Tibial nerve (tissue), 4 donors: ENCODE measurements at regions not wholly inside any gene's neighbourhood (a gene's known extent, or its start where the extent isn't known, plus 50 kb on each side); places are given as distances from the start of the nearest gene placed in this dataset.

Source experiments
- DNase-seq, 2 donors: peaks; one replicate each; pipeline ENCODE4 v3.0.0-alpha.2; 2019; ENCODE audit warnings: low spot score in 2 of 2
- H3K27ac ChIP-seq, 4 donors: fragments of 200-600 bp; sonication (generic) in 3 of 4; one replicate each; pipeline ENCODE4 v1.5.1; 2017 to 2019; ENCODE audit warnings: mild to moderate bottlenecking in 1 of 4
- H3K27me3 ChIP-seq, 2 donors: fragments of 200-600 bp; sonication (generic) in 1 of 2; one replicate each; pipeline versions ENCODE4 v1.5.1 to v1.6.0; 2017 to 2019
- H3K36me3 ChIP-seq, 3 donors: fragments of 200-600 bp; sonication (generic); one replicate each; pipeline ENCODE4 v1.5.1; 2018 to 2019
- H3K4me1 ChIP-seq, 4 donors: fragments of 200-600 bp; sonication (generic) in 3 of 4; one replicate each; pipeline ENCODE4 v1.5.1; 2017 to 2019
- H3K4me3 ChIP-seq, 4 donors: fragments of 200-600 bp; sonication (generic) in 3 of 4; one replicate each; pipeline ENCODE4 v1.5.1; 2017 to 2019; ENCODE audit warnings: mild to moderate bottlenecking in 1 of 4, moderate library complexity in 1 of 4
- H3K9me3 ChIP-seq, 4 donors: fragments of 200-600 bp; sonication (generic) in 3 of 4; one replicate each; pipeline ENCODE4 v1.5.1; 2017 to 2019
- EP300 ChIP-seq, 2 donors: sonication (generic); formaldehyde crosslinking; IDR thresholded peaks; one replicate each; pipeline ENCODE4 v1.6.1; 2017; ENCODE audit warnings: antibody characterized with exemption in 2 of 2, mild to moderate bottlenecking in 1 of 2
- POLR2A ChIP-seq, 2 donors: fragments of 450-650 bp; IDR thresholded peaks; one replicate each; pipeline ENCODE4 v1.6.1; 2017; ENCODE audit warnings: antibody characterized with exemption in 2 of 2, mild to moderate bottlenecking in 2 of 2, moderate library complexity in 2 of 2
- WGBS, 2 donors: methylation state at CpG; one replicate each; pipeline ENCODE4 v1.1.5; 2018; 5-methylcytosine and 5-hydroxymethylcytosine counted together
- TF ChIP-seq, protein P1 (sequence below), 5 experiments: fragments of 200-600 bp in 3 of 5; fragments of 450-650 bp in 2 of 5; sonication (generic) in 3 of 5; IDR thresholded peaks; one replicate each; pipeline ENCODE4 v1.5.1; 2016 to 2019; ENCODE audit warnings: antibody characterized with exemption in 5 of 5, mild to moderate bottlenecking in 3 of 5, moderate library complexity in 2 of 5

DNA sequence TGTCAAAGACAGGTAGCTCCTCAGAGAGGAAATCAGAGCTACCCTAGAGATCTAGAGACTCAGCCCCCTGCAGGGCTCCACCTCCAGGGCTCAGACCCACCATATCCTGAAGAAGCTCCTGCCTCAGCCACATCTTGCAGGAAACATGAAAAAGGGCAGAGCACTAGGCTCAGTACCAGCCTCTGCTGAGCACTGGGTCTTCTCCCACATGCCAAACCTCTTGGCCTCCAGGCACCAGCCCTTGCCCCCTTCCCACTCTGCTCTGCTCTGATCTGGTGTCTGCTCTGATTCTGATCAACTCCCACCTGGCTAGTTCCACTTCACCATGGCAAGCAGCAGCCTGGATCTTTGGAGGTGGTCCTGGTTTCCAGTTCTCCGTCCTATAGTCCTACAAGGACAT, 114.3 kb upstream of the SLC66A3 start:
- H3K27ac ChIP-seq, result no peak overlapping the region
- WGBS, 2 donors, result 75 to 80% methylated on average over 1 of the region's 1 CpG

DNA sequence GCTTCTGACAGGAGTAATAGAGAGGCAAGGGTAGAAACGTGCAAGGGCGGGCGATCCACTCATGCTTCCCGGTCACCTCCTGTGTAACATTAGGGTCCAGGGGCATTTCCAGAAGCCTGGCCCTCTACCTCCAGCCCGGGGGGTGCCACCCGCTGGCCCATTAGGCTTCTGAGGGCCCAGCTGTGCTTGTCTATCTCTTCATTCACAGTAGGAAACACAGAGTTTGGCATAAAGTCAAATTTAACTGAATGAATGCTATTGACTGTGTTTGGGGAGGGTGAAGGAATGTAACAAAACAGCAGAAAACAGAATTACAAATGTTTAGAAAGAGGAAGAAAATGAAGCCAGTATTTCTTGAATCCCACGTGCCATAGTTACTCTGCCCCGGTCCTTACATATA, 112.4 kb upstream of the SLC66A3 start:
- no peak for DNase-seq
- Histone ChIP-seq H3K4me1 (no peaks in the 10 kb centered on the region), H3K27ac (no peak overlapping the region), H3K36me3 (no peaks in the 10 kb centered on the region), H3K9me3 (peaks cover 0 to 21% (median 4%) of the 10 kb centered on the region in 4 donors), H3K27me3 (peaks cover 0 to 4% of the 10 kb centered on the region in 2 donors), H3K4me3 (no peak overlapping the region)
- 41 to 50% methylated on average over 8 of the region's 8 CpGs for WGBS, 2 donors
- TF ChIP-seq, protein P1, sequence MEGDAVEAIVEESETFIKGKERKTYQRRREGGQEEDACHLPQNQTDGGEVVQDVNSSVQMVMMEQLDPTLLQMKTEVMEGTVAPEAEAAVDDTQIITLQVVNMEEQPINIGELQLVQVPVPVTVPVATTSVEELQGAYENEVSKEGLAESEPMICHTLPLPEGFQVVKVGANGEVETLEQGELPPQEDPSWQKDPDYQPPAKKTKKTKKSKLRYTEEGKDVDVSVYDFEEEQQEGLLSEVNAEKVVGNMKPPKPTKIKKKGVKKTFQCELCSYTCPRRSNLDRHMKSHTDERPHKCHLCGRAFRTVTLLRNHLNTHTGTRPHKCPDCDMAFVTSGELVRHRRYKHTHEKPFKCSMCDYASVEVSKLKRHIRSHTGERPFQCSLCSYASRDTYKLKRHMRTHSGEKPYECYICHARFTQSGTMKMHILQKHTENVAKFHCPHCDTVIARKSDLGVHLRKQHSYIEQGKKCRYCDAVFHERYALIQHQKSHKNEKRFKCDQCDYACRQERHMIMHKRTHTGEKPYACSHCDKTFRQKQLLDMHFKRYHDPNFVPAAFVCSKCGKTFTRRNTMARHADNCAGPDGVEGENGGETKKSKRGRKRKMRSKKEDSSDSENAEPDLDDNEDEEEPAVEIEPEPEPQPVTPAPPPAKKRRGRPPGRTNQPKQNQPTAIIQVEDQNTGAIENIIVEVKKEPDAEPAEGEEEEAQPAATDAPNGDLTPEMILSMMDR (IDR thresholded peaks at IDR 0.05), result no peak
- no peak for TF ChIP-seq EP300 (IDR thresholded peaks at IDR 0.05)
- no peak for TF ChIP-seq POLR2A (IDR thresholded peaks at IDR 0.05)

More for the DNA sequence above, 114.3 kb upstream of the SLC66A3 start:
- Histone ChIP-seq H3K4me3 (no peak overlapping the region), H3K4me1 (no peaks in the 10 kb centered on the region), H3K36me3 (no peaks in the 10 kb centered on the region), H3K27me3 (peaks cover 0 to 4% of the 10 kb centered on the region in 2 donors), H3K9me3 (peaks cover 0 to 37% (median 7%) of the 10 kb centered on the region in 4 donors)
- no peak for DNase-seq
- TF ChIP-seq, protein P1 (IDR thresholded peaks at IDR 0.05), result no peak
- TF ChIP-seq EP300 (IDR thresholded peaks at IDR 0.05) (no peak), POLR2A (IDR thresholded peaks at IDR 0.05) (no peak)

DNA sequence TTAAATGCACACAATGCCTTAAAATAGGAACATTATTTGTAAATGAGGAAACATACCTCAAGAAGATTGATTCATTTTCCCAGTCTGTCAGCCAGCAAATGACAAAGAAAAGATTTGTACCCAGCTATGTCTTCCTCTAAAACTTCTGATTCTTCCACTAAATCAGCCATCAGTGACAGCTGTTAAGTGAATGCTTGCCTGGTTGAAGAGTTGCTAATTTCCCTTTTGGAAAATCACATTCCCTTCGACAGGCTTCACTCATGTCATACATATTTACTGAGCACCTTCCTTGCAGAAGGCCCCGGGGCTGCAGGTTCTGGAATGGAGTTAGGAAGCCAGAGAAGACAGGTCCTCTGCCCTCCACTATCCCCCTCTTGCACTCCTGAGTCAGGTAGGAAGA, 112.0 kb upstream of the SLC66A3 start:
- WGBS, 2 donors, result 60 to 63% methylated on average over 2 of the region's 2 CpGs
- peaks cover 0 to 4% of the 10 kb centered on the region in 2 donors for H3K27me3 ChIP-seq
- DNase-seq, result no peak
- no peak overlapping the region for H3K4me3 ChIP-seq
- H3K36me3 ChIP-seq, result no peaks in the 10 kb centered on the region
- H3K27ac ChIP-seq, result no peak overlapping the region
- peaks cover 0 to 17% (median 3%) of the 10 kb centered on the region in 4 donors for H3K9me3 ChIP-seq
- TF ChIP-seq, protein P1 (IDR thresholded peaks at IDR 0.05), result no peak
- TF ChIP-seq POLR2A (IDR thresholded peaks at IDR 0.05), result no peak
- TF ChIP-seq EP300 (IDR thresholded peaks at IDR 0.05), result no peak
- no peaks in the 10 kb centered on the region for H3K4me1 ChIP-seq

DNA sequence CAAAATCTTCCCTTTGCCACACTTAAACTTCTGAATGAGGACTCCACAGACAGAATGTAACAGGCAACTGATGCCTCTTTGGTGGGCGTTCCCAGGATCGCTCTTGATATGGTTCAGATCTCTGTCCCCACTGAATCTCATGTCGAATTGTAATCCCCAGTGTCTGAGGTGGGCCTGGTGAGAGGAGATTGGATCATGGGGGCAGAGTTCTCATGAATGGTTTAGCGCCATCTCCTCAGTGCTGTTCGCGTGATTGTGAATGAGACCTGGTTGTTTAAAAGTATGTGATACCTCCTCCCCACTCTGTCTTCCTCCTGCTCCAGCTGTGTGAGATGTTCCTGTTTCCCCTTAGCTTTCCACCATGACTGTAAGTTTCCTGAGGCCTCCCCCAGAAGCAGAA, 111.1 kb upstream of the SLC66A3 start:
- Histone ChIP-seq H3K27me3 (peaks cover 0 to 4% of the 10 kb centered on the region in 2 donors), H3K36me3 (no peaks in the 10 kb centered on the region), H3K9me3 (peaks cover 0 to 8% (median 0%) of the 10 kb centered on the region in 4 donors), H3K4me3 (no peak overlapping the region), H3K27ac (no peak overlapping the region), H3K4me1 (no peaks in the 10 kb centered on the region)
- TF ChIP-seq POLR2A (IDR thresholded peaks at IDR 0.05) (no peak), EP300 (IDR thresholded peaks at IDR 0.05) (no peak)
- TF ChIP-seq, protein P1 (IDR thresholded peaks at IDR 0.05), result no peak
- WGBS, 2 donors, result 89 to 93% methylated on average over 6 of the region's 6 CpGs
- no peak for DNase-seq

DNA sequence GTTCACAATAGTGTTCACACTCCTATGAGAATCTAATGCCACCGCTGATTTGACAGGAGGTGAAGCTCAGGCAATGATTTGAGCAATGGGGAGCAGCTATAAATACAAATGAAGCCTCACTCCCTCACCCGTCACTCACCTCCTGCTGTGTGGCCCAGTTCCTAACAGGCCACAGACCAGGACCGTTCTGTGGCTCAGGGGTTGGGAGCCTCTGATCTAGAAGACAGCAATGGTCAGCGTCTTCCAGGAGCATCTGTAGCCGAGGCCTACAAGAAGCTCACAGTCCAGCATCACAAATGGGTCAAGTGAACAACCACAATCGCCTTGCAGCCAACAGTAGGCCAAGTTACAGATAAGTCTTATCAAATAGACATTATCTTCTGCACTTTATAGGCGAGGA, 110.0 kb upstream of the SLC66A3 start:
- DNase-seq, result no peak
- WGBS, 2 donors, result 92% methylated on average over 7 of the region's 7 CpGs
- no peak for TF ChIP-seq POLR2A (IDR thresholded peaks at IDR 0.05)

More for the DNA sequence above, 110.0 kb upstream of the SLC66A3 start:
- H3K27ac ChIP-seq, result no peak overlapping the region
- H3K9me3 ChIP-seq, result no peaks in the 10 kb centered on the region
- peaks cover 0 to 4% of the 10 kb centered on the region in 2 donors for H3K27me3 ChIP-seq
- H3K4me3 ChIP-seq, result no peak overlapping the region
- no peaks in the 10 kb centered on the region for H3K4me1 ChIP-seq
- H3K36me3 ChIP-seq, result no peaks in the 10 kb centered on the region
